ENCODE measurements at regions not wholly inside any gene's neighbourhood (a gene's known extent, or its start where the extent isn't known, plus 50 kb on each side); places are given as distances from the start of the nearest gene placed in this dataset.
"Not testable (repeated sequence)": the region's sequence is repeated elsewhere in the genome, so short reads cannot be mapped to it uniquely, and the experiment has no call there.

GRCh38 chr4:74544655-74545361 lies 99.9 kb downstream of the AREG start:
- no peak for DNase-seq

- DNase-seq, result no peak
Measured at GRCh38 chr4:74545448-74545847, 100.5 kb downstream of the AREG start.

- no peak for DNase-seq
Measured at GRCh38 chr4:74546057-74546456, 101.1 kb downstream of the AREG start.

GRCh38 chr4:74547042-74547441 lies 102.1 kb downstream of the AREG start:
- DNase-seq, result no peak

- DNase-seq, result no peak
Measured at GRCh38 chr4:74548561-74548960, 103.6 kb downstream of the AREG start.

GRCh38 chr4:74549936-74550335 lies 105.0 kb downstream of the AREG start:
- no peak for DNase-seq

- DNase-seq, result no peak
Measured at GRCh38 chr4:74555231-74555630, 110.3 kb downstream of the AREG start.

- DNase-seq, result no peak
Measured at GRCh38 chr4:74555843-74556242, 110.9 kb downstream of the AREG start.

- no peak for DNase-seq
Measured at GRCh38 chr4:74559853-74560252, 114.9 kb downstream of the AREG start.

- no peak for DNase-seq
Measured at GRCh38 chr4:74567981-74568380, 123.0 kb downstream of the AREG start.

- DNase-seq, result no peak
Measured at GRCh38 chr4:74570095-74570494, 125.2 kb downstream of the AREG start.

- DNase-seq, result no peak
Measured at GRCh38 chr4:74578329-74578728, 133.4 kb downstream of the AREG start.

- DNase-seq, result not testable (repeated sequence)
Measured at GRCh38 chr4:74578865-74579264, 133.9 kb downstream of the AREG start.

- DNase-seq, result no peak
Measured at GRCh38 chr4:74583089-74583700, 138.3 kb downstream of the AREG start.

- no peak for DNase-seq
Measured at GRCh38 chr4:74583757-74584156, 138.8 kb downstream of the AREG start.

GRCh38 chr4:74588350-74588749 lies 143.4 kb downstream of the AREG start:
- no peak for DNase-seq

- no peak for DNase-seq
Measured at GRCh38 chr4:74590476-74590875, 145.5 kb downstream of the AREG start.

GRCh38 chr4:74598611-74599325 lies 153.8 kb downstream of the AREG start:
- DNase-seq, result no peak

- DNase-seq, result no peak
Measured at GRCh38 chr4:74603186-74603585, 158.2 kb downstream of the AREG start.

GRCh38 chr4:74608151-74608949 lies 163.4 kb downstream of the AREG start:
- no peak for DNase-seq

- DNase-seq, result no peak
Measured at GRCh38 chr4:74610491-74610890, 165.6 kb downstream of the AREG start.

- DNase-seq, result no peak
Measured at GRCh38 chr4:74612837-74613236, 167.9 kb downstream of the AREG start.

- no peak for DNase-seq
Measured at GRCh38 chr4:74613266-74613665, 168.3 kb downstream of the AREG start.

All from T-helper 9 cell (primary cell).